ENCODE measurements at regions not wholly inside any gene's neighbourhood (a gene's known extent, or its start where the extent isn't known, plus 50 kb on each side); places are given as distances from the start of the nearest gene placed in this dataset.
"Not testable (repeated sequence)": the region's sequence is repeated elsewhere in the genome, so short reads cannot be mapped to it uniquely, and the experiment has no call there.

DNA sequence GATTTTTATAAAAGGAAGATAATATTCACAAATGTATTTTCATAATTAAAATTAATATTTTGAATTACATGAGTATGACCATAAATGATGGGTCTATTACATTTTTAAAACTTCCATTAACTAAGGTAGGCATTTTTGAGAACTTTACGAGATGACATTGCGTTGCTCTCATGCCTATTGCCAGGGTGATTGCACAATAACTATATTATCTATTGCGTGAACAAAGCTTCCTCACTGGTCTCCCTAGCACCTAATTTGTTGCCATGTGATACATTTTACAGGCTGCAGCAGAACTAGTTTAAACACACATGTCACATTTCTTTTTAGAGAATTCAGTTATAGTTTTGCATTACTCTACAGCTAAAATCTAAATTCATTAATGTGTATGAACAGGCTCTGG, 289.7 kb upstream of the GRID2 start:
- DNase-seq: no peak

- no peak for DNase-seq
Measured at GRCh38 chr4:92021203-92021602, 282.6 kb upstream of the GRID2 start.

- no peak for DNase-seq
Measured at GRCh38 chr4:92021788-92022187, 282.0 kb upstream of the GRID2 start.

DNA sequence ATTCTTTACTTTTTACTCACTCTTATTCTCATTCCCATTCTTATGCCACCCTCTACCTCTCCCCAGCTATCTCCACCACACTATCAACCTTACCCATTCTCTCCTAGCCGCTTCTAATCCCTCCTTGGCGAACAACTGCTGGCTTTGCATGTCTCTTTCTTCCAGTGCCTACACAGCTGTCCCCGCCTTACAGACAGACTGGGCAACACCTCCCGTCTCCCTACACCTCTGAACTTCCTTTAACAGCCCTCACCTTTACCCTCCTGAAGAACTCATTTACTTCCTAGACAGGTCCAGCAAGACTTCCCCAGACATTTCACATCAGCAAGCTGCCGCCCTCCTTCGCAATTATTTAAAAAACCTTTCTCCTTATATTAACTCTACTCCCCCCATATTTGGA, 274.9 kb upstream of the GRID2 start:
- DNase-seq: not testable (repeated sequence)

DNA sequence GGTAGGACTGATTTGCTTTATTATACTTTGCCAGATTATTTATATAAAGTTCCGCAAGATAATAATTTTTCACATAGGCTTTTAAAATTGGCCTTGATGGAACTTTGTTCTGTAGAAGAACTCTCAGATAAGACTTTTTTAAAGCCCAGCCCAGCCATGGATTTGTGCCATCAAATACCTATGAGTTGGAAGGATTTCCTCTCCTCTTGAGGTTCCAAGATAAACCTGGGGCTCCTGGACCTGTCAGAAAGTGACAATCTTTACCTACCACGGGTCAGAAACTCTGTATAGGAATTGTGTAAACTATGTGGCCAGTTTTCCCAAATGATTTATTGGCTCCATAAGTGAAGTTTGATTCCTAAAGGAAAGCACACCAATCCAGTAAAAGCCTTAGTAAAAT, 271.9 kb upstream of the GRID2 start:
- DNase-seq: no peak

DNA sequence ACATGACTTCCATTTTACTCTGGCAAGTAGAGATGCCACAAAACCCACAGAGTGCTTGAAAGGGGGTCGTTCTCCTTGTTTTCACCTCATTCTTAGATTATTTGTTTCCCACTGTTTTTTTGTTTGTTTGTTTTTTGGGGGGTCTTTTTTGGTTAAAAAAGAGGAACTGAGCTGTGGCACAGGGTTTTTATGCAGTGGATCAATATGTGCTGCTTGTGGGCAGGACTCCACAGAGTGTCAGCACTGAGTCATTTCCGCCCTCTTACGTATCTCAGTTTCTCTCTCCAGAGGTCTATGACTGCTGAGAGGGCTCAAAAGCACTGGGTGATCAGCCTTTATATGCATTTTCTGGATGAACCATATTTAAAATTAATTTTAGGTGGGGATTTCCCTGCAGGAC, 268.1 kb upstream of the GRID2 start:
- no peak for DNase-seq

DNA sequence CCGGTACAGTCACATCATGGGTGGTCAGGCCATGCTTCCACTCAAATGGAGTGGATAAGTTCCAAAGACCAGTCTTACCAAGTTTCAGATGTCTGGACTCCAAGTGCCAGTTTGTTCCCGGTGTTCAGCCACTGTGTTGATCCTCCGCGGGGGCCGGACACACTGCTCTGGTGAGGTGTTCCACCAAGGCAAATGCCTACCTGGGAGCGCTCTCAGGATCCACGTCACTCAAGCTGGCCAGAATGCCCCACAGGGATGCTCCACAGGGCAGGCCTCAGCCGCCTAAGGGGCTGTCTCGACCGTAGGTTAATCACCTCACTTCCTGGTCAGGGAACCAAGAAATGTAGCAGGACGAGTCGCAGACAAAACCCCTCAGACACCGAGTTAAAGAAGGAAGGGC, 258.0 kb upstream of the GRID2 start:
- DNase-seq: no peak

- peak in 1 of 3 experiments; percentile 46 for DNase-seq
Measured at GRCh38 chr4:92047209-92047875, 256.4 kb upstream of the GRID2 start.

DNA sequence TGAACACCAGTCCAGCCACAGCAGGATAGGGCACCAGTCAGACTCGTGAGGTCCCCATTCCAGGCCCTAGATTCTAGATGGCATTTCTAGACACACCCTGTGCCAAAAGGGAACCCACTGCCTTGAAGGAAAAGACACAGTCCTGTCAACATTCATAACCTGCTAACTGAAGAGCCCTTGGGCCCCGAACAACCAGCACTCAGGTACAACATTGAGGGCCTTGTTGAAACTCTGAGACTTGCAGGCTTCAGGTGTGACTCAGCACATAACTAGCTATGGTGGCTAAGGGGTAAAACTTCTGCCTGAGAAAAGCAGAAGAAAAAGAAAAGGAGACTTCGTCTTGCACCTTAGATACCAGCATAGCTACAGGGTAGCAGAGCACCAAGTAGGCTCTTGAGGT, 252.9 kb upstream of the GRID2 start:
- DNase-seq: no peak

DNA sequence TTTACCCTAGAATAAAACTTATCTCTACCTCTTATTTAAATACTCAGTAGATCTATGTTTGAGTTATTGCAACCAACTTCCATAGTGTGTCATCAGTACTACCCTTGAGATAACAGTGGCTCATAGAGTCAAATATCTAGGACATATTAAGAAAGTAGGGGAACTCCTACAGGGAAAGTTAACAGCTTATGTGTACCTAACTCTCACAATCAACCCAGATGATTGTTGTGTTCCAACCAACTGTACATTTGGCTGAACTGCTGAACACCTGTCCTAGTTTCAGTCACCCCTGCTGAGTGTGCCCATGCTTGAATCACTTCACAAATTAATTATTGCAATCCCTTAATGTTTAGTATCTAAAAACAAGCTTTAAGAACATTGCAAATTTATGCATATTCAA, 244.2 kb upstream of the GRID2 start:
- DNase-seq: peak in 2 of 3 experiments; percentile 16 to 75

GRCh38 chr4:92060333-92060732, 243.4 kb upstream of the GRID2 start:
- DNase-seq: peak in 2 of 3 experiments; percentile 6 to 31

DNA sequence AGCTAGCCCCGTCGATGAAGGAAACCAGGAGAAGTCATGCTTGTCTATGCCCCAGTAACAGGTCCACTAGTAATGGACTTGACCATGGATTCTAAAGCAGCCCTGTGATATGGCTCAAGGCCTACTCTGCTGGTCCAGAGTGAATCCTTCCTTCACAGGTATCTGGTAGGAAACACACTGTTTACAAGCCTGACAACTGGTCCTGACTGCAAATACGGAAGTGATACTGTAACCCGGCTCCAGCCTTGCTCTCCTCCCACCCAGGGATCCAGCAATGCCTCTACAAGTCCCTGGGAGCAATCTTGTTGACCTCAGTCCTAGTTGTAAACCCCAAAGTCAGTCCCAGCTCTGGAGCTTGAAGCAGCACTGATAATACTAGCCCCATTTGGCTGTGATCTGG, 239.2 kb upstream of the GRID2 start:
- no peak for DNase-seq

DNA sequence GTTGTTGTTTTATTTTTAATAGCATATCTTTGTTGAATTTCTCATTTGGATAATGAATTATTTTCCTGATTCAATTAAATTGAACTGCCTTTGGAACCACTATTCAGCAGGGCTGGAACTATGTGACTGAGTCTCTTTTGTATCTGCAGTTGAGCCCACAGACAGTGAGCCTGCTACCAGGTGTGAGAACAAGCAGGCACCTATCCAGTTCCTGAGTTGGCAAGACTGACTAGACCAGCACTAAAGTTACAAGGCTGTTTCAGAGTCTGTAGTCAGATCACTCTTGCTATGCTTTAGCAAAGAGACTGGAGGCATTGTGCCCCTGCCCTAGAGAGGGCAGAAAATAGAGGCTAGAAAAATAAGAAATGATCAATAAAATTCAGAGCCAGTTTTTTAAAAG, 237.3 kb upstream of the GRID2 start:
- DNase-seq: no peak

DNA sequence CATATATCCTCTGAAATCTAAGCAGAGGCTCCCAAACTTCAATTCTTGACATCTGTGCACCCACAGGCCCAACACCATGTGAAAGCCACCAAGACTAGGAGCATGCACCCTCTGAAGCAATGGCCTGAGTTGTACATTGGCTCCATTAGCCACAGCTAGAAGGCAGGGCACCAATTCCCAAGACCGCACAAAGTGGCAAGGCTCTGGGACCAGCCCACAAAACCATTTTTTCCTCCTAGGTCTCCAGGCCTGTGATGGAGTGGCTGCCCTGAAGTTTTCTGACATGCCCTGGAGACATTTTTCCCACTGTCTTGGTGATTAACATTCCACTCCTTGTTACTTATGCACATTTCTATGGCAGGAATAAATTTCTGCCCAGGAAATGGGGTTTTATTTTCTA, 232.2 kb upstream of the GRID2 start:
- no peak for DNase-seq

- DNase-seq: no peak
Measured at GRCh38 chr4:92074839-92075238, 228.9 kb upstream of the GRID2 start.

GRCh38 chr4:92090887-92091286, 212.9 kb upstream of the GRID2 start:
- no peak for DNase-seq

GRCh38 chr4:92091335-92091734, 212.4 kb upstream of the GRID2 start:
- DNase-seq: no peak

DNA sequence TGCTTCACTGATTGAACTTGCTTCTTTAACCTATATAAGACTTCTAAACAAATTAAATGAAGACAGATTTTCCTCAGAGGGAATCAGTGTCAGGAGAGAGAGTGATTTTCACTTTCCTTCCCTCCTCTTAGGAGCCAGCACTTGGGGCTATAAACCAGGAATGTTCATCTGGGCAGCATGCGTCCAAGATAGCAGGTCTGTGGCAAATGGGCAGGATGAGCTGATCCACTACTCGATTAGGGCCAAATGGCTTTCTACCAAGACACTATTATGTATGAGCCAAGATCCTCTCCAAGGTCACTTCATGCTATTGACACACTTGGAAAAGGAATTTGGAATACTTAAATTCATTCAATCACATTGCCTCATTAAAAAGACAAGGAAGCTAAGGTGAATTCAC, 203.9 kb upstream of the GRID2 start:
- DNase-seq: no peak

DNA sequence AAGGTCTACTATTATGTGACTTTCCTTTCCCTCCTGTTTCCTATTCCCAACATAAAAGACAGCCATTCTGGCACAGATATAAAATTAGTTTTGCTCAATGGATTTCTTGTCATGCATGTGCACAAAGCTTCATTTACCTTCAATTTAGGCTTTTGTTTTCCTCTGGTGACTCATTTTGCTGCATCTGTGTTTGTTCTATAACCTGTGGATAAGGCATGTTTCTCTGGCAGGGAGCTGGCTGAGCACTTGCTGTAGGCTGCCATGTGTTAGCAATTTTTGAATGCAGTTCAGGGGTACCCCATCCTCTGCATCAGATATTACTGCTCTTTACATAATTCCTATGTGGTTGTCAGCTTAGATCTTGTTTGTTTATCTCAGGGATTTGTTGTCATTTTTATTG, 202.8 kb upstream of the GRID2 start:
- peak in 2 of 3 experiments; percentile 14 to 68 for DNase-seq

- no peak for DNase-seq
Measured at GRCh38 chr4:92101737-92102172, 202.0 kb upstream of the GRID2 start.

- DNase-seq: no peak
Measured at GRCh38 chr4:92104506-92104905, 199.3 kb upstream of the GRID2 start.

DNA sequence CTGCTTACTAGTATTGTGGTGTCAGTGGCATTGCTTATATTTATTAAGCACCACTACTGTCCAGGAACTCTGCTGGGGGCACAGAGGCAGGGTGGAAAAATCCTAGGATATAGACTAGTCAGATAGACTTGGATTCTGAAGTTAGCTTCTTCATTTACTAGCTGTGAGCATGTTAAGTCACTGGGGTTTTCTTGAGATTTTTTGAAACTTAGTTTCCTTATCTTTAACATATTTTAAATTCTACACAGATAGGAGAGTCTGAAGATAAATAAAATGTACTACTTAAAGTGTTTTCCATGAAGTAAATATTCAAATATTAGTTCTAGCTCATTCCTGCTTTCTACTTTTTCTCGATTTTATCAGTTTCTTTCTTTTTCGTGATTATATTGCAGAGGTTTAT, 196.9 kb upstream of the GRID2 start:
- DNase-seq: no peak

DNA sequence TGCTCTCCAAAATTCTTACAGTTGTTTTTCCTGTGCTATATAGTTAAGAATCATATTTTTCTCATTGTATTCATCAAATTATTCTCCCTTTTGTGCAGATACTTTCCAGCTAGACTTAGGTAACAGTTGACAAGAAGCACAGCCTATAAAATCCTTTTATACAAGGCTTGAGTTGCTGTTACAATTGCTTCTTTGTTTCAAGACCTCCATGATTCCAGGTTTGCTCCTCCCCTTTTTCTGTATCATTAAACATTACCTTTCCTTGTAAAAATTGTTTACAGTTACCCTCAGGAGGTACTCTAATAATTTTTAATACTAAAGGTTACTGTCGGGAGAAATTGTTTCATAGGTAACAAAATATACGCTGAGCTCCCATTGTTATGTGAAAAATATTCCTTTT, 192.3 kb upstream of the GRID2 start:
- peak in 1 of 3 experiments; percentile 7 for DNase-seq

GRCh38 chr4:92112805-92113204, 191.0 kb upstream of the GRID2 start:
- no peak for DNase-seq

- DNase-seq: no peak
Measured at GRCh38 chr4:92120810-92121498, 182.8 kb upstream of the GRID2 start.
